Karpas-422 (cell line): ENCODE measurements at regions not wholly inside any gene's neighbourhood (a gene's known extent, or its start where the extent isn't known, plus 50 kb on each side); places are given as distances from the start of the nearest gene placed in this dataset.

Source experiments
- DNase-seq: peaks from one replicate; pipeline ENCODE4 v3.0.0-alpha.2; 2015
- H2AFZ ChIP-seq: fragments of 200-600 bp; sonication (generic); 2 replicates; pipeline ENCODE4 v1.6.1; 2014; ENCODE audit warnings: antibody characterized with exemption, low read length, mixed read lengths
- H3K27ac ChIP-seq: fragments of 200-600 bp; sonication (generic); 2 replicates; pipeline ENCODE4 v1.5.1; 2014; ENCODE audit warnings: mild to moderate bottlenecking, low read length, moderate library complexity
- H3K27me3 ChIP-seq: fragments of 200-600 bp; sonication (generic); 2 replicates; pipeline ENCODE4 v1.6.1; 2014; ENCODE audit warnings: low read length, mixed read lengths
- H3K36me3 ChIP-seq: fragments of 200-600 bp; sonication (generic); 2 replicates; pipeline ENCODE4 v1.6.1; 2014; ENCODE audit warnings: low read length, mixed read lengths; ENCODE audit not compliant: insufficient read depth
- H3K4me1 ChIP-seq: fragments of 200-600 bp; sonication (generic); 2 replicates; pipeline ENCODE4 v1.6.1; 2014; ENCODE audit warnings: mild to moderate bottlenecking, low read length, mixed read lengths
- H3K4me2 ChIP-seq: fragments of 200-600 bp; sonication (generic); 2 replicates; pipeline ENCODE4 v1.6.1; 2014; ENCODE audit warnings: low read length, low read depth, mild to moderate bottlenecking; ENCODE audit not compliant: poor library complexity, severe bottlenecking
- H3K4me3 ChIP-seq: fragments of 200-600 bp; sonication (generic); 2 replicates; pipeline ENCODE4 v1.5.1; 2014; ENCODE audit warnings: mild to moderate bottlenecking, antibody characterized with exemption, low read length, mixed read lengths
- H3K79me2 ChIP-seq: fragments of 200-600 bp; sonication (generic); 2 replicates; pipeline ENCODE4 v1.6.1; 2014; ENCODE audit warnings: mild to moderate bottlenecking, low read length, mixed read lengths
- H3K9ac ChIP-seq: fragments of 200-600 bp; sonication (generic); 2 replicates; pipeline ENCODE4 v1.6.0; 2014; ENCODE audit warnings: low read length
- H3K9me2 ChIP-seq: fragments of 200-600 bp; sonication (generic), shearing (Covaris generic); replicated peaks from 2 replicates; pipeline ENCODE4 v1.6.0; 2014; ENCODE audit warnings: mild to moderate bottlenecking, low read length, moderate library complexity; ENCODE audit not compliant: insufficient read depth
- H3K9me3 ChIP-seq: fragments of 300-700, 200-600 bp; sonication (generic); 2 replicates; pipeline ENCODE4 v1.6.1; 2014; ENCODE audit warnings: low read length, mixed read lengths
- H4K20me1 ChIP-seq: fragments of 200-600 bp; sonication (generic); 2 replicates; pipeline ENCODE4 v1.6.1; 2014; ENCODE audit warnings: mild to moderate bottlenecking, antibody characterized with exemption, low read length, low read depth; ENCODE audit not compliant: insufficient read depth

GRCh38 chr11:92633820-92634219 lies 335.6 kb upstream of the MTNR1B start:
- Histone ChIP-seq H2AFZ (no peak overlapping the region), H3K79me2 (no peaks in the 10 kb centered on the region)

DNA sequence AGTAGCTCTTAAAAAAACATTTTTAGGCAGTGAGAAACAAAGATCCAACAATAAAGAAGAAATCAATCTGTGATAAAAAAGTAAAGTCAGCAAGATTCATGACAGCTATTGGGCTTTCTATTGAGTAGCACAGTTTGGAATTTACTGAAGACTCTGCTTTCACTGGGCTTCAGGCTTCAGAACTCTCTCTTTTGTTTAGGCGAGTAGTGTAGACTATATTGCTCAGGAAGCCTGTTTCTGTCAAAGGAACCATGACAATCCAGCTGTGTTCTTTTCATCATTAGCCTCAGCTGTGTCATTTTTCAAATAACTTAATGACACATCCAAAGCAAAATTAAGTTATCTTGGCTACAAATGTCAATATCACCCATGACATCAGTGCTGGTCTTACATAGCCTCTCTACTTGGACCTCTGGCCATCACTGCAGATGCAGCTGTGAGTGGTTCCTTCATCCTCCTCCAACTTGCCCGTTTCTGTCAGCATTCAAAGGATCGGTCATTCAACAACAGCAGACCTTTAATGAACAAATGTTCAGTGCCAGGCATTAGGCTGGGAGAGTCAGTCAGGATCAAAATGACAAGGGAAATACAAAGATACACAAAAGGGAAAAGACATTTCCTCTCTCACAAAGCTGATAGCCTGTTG lies 332.8 kb upstream of the MTNR1B start:
- Histone ChIP-seq H4K20me1 (no peaks in the 10 kb centered on the region), H3K36me3 (no peaks in the 10 kb centered on the region), H3K9me2 (no peaks in the 10 kb centered on the region; the same call in 1 of the 2 replicates), H3K27ac (no peak overlapping the region), H3K27me3 (no peaks in the 10 kb centered on the region), H3K9me3 (no peaks in the 10 kb centered on the region), H3K4me1 (no peaks in the 10 kb centered on the region), H3K4me2 (no peak overlapping the region), H3K4me3 (no peak overlapping the region), H3K79me2 (no peaks in the 10 kb centered on the region), H2AFZ (no peak overlapping the region), H3K9ac (no peak overlapping the region)
- no peak for DNase-seq

More at GRCh38 chr11:92633820-92634219, 335.6 kb upstream of the MTNR1B start:
- Histone ChIP-seq H3K4me3 (no peak overlapping the region), H3K9me2 (no peaks in the 10 kb centered on the region; the same call in 1 of the 2 replicates), H3K9me3 (no peaks in the 10 kb centered on the region), H3K27me3 (no peaks in the 10 kb centered on the region), H3K4me1 (no peaks in the 10 kb centered on the region), H3K36me3 (no peaks in the 10 kb centered on the region), H3K27ac (no peak overlapping the region), H3K4me2 (no peak overlapping the region), H3K9ac (no peak overlapping the region), H4K20me1 (no peaks in the 10 kb centered on the region)
- DNase-seq = no peak

- H2AFZ ChIP-seq = no peak overlapping the region
- H3K36me3 ChIP-seq = no peaks in the 10 kb centered on the region
- H3K9me3 ChIP-seq = no peaks in the 10 kb centered on the region; the same call in 1 of the 2 replicates
- H3K9ac ChIP-seq = no peak overlapping the region
- H4K20me1 ChIP-seq = no peaks in the 10 kb centered on the region
- H3K4me3 ChIP-seq = no peak overlapping the region
- H3K79me2 ChIP-seq = no peaks in the 10 kb centered on the region
- H3K4me1 ChIP-seq = no peaks in the 10 kb centered on the region
- no peak for DNase-seq
- no peaks in the 10 kb centered on the region for H3K27me3 ChIP-seq
- no peak overlapping the region for H3K4me2 ChIP-seq
- no peaks in the 10 kb centered on the region; the same call in 1 of the 2 replicates for H3K9me2 ChIP-seq
- H3K27ac ChIP-seq = no peak overlapping the region
Observed at GRCh38 chr11:92638678-92639077, 330.8 kb upstream of the MTNR1B start.

DNA sequence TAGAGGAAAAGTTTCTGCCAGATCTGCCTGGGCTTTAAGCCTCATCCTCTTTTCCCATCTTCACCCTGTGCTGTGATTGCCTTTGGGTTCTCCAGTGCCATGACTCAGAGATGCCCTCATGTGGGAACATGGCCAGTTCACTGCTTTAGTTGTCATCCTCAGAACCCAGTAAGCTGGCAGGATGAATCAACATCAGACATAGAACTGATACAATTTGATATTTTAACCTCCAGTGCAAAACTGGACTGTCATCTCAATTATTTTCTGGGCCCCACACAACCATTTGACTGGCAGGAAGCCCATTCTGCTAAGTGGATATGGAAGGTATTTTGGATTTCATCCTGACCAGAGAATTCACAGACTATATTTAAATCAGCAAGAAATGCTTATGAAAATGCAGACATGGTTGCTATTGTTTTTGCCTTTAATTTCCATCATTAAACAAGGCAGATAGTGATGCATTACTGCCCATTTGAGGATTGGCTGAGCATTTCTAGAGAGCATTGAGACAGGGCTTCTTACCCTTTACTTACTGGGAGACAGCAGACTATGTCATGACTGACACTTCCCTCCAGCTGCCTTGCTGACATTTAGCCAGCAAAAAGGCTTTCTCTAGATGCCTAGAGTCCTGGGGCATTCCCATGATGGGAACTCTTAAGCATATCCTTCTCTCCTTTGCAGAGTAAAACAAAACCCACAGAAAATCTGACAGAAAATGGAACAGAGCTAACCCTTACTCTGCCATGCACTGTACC lies 327.1 kb upstream of the MTNR1B start:
- Histone ChIP-seq H3K9me2 (peaks cover 1% of the 10 kb centered on the region), H3K9ac (no peak overlapping the region), H4K20me1 (no peaks in the 10 kb centered on the region), H3K4me1 (no peaks in the 10 kb centered on the region), H3K9me3 (no peaks in the 10 kb centered on the region; the same call in 1 of the 2 replicates), H3K4me3 (no peak overlapping the region), H3K36me3 (no peaks in the 10 kb centered on the region), H3K79me2 (no peaks in the 10 kb centered on the region), H3K27me3 (peaks cover 1% of the 10 kb centered on the region; the same call in 1 of the 2 replicates), H3K27ac (no peak overlapping the region), H3K4me2 (no peak overlapping the region), H2AFZ (no peak overlapping the region)
- no peak for DNase-seq

- H3K27ac ChIP-seq = no peak overlapping the region
- no peak for DNase-seq
- H3K79me2 ChIP-seq = no peaks in the 10 kb centered on the region
- H3K4me3 ChIP-seq = no peak overlapping the region
- H3K9me3 ChIP-seq = no peaks in the 10 kb centered on the region; the same call in 1 of the 2 replicates
- H3K27me3 ChIP-seq = peaks cover 6% of the 10 kb centered on the region; the same call in 1 of the 2 replicates
- peaks cover 12% of the 10 kb centered on the region for H3K9me2 ChIP-seq
- H3K9ac ChIP-seq = no peak overlapping the region
- no peaks in the 10 kb centered on the region for H3K36me3 ChIP-seq
- H3K4me1 ChIP-seq = no peaks in the 10 kb centered on the region
- H3K4me2 ChIP-seq = no peak overlapping the region
- H4K20me1 ChIP-seq = no peaks in the 10 kb centered on the region
- no peak overlapping the region for H2AFZ ChIP-seq
Observed at GRCh38 chr11:92643827-92644226, 325.6 kb upstream of the MTNR1B start.

DNA sequence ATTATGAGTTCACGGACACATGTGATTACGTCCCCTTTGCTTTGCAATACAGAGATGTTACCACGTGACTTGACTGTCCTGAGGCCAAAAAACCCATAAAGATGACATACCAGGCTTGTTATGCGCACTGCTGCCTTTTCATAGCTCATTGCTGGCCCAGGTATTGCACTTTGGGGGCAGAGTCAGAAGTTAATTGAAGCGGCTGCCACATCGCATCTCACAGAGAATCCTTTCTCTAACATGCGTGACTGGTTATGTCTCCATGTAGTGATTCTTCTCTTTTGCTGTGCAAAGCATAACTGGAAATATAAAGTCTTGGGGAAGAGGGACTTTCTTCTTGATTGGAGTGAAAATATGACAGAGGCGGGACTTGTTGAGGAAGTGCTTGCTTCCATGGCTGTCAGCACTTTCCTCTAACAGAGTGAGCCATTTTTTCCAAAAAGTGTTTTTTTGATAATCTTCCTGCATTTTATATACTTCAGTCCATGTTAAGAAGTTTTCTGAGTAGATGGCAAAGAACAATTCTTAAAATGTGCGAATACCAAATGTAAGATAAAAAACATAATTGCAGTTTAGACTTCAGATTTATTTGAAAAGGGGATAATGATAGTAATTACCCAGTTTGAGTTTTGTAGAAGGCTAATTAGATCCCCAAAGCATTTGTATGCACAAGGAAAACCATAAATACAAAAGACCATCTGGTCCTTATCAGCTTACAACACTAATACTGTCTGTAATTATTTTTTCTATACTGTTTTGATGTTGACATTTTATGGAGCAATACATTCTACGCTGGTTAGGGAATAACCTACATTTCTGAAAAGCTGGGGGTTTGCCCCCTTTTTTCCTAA lies 324.6 kb upstream of the MTNR1B start:
- Histone ChIP-seq H3K9me2 (peaks cover 12% of the 10 kb centered on the region), H3K79me2 (no peaks in the 10 kb centered on the region), H3K9me3 (no peaks in the 10 kb centered on the region; the same call in 1 of the 2 replicates), H4K20me1 (no peaks in the 10 kb centered on the region), H3K4me2 (no peak overlapping the region), H3K27me3 (peaks cover 6% of the 10 kb centered on the region; the same call in 1 of the 2 replicates), H3K9ac (no peak overlapping the region), H3K4me3 (no peak overlapping the region), H3K27ac (no peak overlapping the region), H3K4me1 (no peaks in the 10 kb centered on the region), H3K36me3 (no peaks in the 10 kb centered on the region), H2AFZ (no peak overlapping the region)
- no peak for DNase-seq

DNA sequence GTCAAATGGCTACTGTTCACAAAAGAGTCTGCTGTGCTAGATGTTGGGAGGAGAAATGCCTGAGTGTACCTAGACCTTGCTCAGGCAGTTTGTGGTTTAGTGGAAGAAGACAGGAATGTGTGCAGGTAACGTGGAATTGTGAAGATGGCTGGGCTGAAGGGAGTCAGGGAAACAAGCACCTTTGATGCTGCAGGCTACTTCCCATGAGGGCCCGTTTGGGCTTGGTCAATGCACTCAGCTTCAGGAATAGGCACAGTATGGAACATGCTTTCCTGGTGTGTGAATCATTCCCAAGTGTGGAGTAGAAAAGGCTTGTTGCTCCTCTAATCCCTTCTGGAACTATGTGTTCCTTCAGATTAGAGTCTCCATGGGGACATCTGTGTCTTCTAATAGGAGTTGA lies 318.3 kb upstream of the MTNR1B start:
- Histone ChIP-seq H3K4me2 (no peak overlapping the region), H3K36me3 (no peaks in the 10 kb centered on the region), H3K79me2 (no peaks in the 10 kb centered on the region), H4K20me1 (no peaks in the 10 kb centered on the region), H3K4me3 (no peak overlapping the region), H3K9me3 (no peaks in the 10 kb centered on the region), H3K9ac (no peak overlapping the region), H3K9me2 (peaks cover 17% of the 10 kb centered on the region), H3K27ac (no peak overlapping the region), H3K27me3 (peaks cover 6% of the 10 kb centered on the region; the same call in 1 of the 2 replicates), H2AFZ (no peak overlapping the region), H3K4me1 (no peaks in the 10 kb centered on the region)
- no peak for DNase-seq

DNA sequence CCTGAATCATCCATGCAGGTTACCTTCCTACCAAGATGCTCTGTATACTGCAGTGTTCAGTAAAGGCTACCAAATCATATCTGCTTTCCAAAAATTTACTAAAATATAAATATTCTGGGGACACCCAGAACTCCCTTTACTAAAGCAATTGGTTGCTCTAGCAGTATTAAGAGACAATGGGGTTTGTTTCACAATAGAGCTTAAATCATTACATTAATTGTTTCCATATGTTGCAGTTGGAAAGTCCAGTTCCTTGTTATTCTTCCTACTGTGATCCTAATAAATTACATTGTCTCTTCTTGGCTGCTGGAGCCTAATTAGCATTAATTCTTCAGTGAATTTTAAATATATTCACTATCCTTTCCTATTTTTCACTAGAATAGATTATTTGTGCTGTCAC lies 316.0 kb upstream of the MTNR1B start:
- Histone ChIP-seq H3K79me2 (no peaks in the 10 kb centered on the region), H3K4me1 (no peaks in the 10 kb centered on the region), H3K4me3 (no peak overlapping the region), H3K36me3 (no peaks in the 10 kb centered on the region), H3K27ac (no peak overlapping the region), H3K9me3 (no peaks in the 10 kb centered on the region), H3K9me2 (peaks cover 15% of the 10 kb centered on the region; the same call in 1 of the 2 replicates), H3K9ac (no peak overlapping the region), H3K4me2 (no peak overlapping the region), H3K27me3 (no peaks in the 10 kb centered on the region; the same call in 1 of the 2 replicates), H4K20me1 (no peaks in the 10 kb centered on the region), H2AFZ (no peak overlapping the region)
- no peak for DNase-seq
